ENCODE measurements at regions not wholly inside any gene's neighbourhood (a gene's known extent, or its start where the extent isn't known, plus 50 kb on each side); places are given as distances from the start of the nearest gene placed in this dataset.

DNA sequence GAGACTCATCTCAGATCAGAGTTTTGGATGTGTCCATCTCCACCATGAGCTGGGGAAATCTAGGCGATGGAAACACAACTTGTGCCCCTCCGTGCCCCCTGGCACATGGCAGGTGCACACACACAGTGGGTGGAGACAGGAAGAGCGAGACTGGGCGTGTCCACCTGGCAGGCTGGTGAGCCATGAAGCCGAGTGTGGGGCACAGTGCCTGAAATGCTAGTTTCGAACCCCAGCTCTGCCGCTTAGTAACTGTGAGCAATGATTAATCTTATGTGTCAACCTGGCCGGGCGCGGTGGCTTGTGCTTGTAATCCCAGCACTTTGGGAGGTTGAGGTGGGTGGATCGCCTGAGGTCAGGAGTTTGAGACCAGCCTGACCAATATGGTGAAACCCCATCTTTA lies 80.8 kb upstream of the RNU6ATAC start:
- DNase-seq (ENCODE audit: low read depth): no peak

DNA sequence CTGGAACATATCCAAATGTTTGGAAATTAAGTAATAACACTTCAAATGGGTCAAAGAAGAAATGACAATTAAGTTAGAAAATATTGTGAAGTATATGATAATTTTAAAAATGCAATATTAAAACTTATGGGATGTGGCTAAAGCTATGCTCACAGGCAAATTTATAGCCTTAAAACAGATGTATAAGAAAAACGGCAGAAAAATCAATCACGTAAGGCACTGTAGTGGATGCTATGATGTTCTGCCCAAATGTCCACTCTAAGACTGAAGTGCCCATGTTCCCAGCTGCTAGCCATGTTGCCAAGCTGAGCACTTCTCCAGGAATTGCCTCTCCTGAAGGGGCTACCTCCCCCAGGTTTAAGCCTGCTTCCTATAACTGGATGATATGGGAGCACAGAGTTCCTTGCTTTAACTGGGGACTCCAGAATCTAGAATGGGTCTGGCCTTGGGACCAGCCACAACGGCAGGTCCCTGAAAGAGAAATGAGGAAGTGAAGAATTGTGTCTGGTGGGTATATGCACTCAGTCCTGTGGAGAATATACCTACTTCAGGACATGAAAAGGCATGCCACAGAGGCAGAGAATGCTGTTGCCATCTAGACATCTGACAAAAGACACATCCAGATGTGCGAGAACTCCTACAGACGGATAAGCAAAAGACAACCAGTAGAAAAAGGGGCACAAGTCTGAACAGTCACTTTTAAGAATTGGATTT lies 78.2 kb upstream of the RXRA start:
- DNase-seq (ENCODE audit: low read depth): no peak

DNA sequence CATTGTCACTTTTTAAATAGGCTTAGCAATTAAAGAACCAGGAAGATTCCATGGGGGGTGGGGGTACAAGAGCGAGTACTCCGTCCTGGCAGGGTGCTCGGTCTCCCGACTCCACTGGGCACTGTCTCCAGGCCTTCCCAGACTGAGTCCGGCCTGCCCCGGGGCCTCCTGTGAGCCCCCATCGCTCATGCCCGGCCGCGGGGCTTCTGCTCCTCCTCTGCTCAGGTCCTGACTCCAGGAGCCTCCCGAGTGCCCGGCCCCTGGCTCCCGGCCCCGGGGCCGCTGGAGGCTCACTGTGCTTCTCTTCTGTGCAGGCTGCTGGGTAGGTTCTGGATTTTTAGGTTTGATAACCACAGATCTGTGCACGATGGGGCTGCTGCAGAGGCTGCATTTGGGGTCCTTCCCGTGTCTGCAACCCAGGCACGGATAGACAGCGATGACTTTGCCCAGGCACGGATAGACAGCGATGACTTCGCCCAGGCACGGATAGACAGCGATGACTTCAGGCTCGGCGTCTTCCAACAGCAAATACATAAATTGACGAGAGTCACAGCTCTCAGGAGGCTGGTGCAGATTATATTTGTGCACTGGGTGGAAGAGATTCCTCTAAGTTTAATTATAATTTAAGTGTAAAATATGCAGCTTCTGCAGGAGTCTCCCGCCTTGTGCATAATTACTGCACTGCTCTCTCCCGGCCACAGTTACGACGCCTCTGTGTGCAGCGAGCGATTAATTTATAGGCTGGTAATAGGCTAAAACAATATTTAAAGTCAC lies 74.8 kb upstream of the RXRA start:
- no peak for DNase-seq (ENCODE audit: low read depth)

DNA sequence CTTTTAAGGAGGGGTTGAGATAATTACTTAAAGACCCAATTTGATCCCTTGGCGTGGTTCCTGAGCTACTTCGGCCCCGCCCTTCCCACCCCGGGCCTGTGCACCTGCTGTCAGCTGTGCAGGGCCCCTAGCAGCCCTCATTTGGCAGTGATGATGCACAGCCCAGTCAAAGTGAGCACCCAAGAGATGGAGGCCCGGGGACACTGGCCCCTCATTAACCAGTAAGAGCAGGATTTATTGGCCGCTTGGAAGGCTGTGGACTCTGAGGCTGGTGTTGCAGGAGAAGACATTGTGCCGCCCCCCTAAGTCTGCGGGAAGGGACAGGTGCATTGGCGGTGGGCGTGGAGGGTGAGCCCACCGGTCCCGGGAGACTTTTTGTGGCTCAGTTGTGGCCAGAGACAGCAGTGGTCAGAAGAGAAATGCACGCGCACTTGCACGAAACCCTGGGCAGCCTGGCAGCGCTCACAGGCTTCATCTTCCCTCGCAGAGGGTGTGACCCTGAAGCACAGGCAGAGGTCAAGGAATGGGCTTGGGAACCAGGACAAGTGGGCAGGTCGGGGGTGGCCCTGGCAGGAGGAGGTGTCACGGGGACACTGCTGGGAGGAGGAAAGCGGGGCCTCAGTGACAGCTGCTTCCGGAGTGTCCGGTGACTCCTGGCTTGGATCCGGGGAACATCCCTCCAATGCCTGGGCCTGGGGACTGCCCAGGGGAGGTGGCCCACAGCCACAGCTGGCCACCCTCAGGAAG lies 74.0 kb upstream of the RXRA start:
- no peak for DNase-seq (ENCODE audit: low read depth)

DNA sequence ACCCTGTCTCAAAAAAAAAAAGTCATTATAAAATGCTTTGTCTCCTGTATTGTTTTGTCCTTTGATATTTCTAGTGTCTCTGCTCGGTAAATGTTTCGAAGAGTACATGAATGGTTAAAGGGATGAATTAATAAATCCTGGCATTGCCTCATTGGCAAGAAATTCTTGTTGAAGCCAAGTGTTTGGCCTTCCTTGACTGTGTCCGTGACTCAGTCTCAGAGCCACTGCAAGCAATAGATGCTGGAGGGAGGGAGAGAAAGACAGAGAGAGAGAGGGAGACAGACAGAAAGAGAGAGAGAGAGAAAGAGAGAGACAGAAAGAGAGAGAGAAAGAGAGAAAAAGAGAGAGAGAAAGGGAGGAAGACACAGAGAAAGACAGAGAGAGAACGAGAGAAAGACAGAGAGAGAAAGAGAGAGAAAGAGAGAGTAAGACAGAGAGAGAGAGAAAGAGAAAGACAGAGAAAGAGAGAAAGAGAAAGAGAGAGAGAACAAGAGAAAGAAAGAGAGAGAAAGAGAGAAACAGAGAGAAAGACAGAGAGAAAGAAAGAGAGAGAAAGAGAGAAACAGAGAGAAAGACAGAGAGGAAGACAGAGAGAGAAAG lies 72.5 kb upstream of the RXRA start:
- peak; percentile 18 for DNase-seq (ENCODE audit: low read depth)

DNA sequence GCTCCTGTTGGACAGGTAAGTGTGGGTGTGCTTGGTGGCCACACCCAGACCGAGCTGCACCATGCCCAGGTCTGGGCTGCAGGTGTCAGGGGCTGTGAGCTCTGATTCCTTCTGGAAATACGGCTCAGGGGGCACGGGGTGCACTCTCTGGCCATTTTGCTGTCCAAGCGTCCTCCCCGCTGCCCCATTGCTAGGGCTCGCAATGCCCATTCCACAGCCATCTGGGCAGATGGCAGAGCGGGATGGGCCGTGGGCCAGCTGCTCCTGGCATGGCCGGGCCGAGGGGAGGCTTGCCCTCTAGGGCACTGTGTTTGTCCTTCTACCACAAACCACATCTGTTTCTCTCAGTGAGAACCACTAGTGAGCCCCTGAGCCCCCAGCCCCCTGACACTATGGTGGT lies 67.9 kb upstream of the RXRA start:
- no peak for DNase-seq (ENCODE audit: low read depth)

DNA sequence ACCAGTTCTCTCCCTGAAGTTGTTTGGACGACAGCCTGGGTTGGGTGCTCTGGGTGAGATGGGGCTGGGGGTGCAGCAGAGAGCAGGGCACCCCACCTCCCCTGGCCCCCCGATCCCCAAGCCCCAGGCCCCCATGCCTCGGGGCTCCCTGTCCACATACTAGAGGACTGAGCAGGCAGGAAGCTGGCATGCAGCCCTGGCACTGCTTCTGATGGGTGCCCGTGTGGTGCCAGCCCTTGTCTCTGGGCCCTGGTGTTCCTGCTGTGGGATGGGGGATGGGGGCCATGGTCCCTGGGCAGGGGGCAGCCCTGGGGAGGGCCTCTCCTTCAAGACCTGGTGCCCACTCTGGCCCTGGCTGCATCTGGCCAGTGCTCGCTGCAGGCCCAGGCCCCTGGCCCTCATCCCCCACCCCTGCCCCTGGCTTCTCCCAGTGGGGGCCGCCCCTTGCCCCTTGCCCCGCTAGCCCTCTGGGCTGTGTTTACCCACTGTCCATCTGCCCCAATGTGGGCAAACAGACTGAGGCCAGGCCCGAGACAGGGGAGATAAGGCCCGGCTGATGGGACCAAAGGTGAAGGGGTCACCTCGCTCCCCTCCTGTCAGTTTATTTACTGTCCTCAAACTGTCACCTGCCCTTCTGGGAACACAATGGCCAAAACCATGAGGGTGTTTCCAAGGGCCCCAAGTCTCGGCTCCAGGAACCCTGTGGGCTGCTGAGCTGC lies 67.3 kb upstream of the RXRA start:
- DNase-seq (ENCODE audit: low read depth): no peak

DNA sequence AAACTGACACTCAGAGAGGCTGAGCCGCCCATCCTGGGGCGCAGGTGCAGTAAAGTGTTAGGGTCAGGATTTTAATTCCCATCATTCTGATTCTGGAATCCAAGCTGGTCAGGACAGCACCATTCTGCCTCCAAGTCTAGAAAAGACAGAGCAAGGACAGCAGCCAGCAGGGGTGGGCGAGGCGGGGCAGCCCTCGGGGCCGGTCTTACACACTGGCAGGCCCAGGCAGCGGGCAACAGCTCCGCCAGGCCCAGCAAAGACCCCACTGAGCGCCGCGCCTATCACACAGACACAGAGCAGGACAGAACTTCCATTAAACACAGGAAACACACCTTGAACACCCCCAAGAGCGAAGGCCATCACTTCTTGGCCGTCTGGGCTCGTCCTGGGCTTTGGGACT lies 66.5 kb upstream of the RXRA start:
- no peak for DNase-seq (ENCODE audit: low read depth)

DNA sequence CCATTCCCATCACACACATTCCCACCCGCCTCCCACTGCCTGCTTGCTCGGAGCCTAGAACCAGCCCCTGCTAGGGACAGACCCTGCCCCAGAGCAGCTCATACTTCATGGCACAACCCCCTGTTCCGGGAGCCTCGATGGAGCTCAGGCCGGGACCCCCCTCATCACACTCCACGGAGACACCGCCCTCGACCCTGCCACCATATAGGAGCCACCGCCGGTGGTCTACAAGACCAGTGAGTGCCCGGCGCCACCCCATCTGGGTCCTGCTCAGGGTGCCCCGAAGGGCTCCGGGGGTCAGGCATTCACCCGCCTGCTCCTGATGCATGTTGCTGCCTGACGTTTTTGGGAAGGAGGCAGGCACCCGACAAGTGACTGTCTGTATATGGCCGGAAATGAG lies 65.5 kb upstream of the RXRA start:
- no peak for DNase-seq (ENCODE audit: low read depth)

DNA sequence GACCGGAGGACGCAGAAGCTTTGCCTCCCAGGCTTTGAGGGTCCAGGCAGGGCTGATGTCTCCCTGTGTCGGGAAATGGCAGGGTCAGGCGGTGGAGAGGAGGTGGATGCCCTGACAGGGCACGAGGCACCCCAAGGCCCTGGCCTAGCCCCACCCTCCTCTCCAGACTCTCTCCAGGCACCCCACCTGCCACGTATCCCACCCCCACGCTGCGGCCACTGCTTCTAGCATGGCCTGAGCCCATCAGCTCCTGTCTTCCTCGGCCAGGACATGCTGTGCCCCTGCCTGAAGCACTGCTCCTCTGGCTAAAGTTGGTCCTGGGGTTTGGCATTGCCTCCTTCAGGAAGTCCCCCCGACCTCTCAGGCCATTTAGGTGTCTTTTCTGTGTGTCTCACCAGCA lies 64.2 kb upstream of the RXRA start:
- no peak for DNase-seq (ENCODE audit: low read depth)

DNA sequence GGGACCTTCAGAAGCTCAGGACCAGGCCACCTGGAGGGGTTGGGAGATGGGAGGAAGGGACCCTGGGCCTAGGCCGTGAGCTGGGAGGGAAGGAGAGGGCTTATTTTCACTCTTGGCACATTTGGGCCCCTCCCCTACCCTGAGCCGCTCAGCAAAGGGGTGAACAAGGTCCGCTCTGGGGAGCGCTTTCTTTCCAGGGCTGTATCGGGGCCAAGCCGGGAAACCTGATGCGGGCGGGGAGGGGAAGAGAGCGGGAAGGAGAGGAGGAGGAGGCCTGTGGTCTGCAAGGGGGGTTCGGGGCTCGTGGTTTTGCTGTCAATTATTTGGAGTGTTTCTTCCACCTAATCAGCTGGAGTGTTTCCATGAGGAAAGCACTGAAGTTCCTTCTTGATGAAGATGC lies 62.7 kb upstream of the RXRA start:
- no peak for DNase-seq (ENCODE audit: low read depth)

DNA sequence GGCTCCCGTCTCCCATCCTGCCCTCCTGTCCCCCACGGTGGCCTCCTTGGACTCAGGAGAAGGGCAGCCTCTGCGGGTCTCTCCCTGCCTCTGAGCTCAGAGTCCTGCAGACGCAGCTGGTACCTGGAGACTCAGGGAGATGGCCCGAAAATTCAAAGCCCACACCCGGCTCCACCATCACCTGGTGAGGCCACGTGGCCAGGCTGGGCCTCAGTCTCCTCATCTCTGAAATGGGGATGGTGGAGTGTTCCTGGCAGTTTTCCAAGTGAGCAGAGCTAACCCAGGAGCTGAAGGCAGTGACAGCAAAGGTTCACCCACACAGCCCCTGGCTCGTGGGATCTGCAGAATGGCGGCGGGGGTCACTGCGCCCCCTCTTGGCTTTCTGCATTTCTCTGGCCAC lies 62.1 kb upstream of the RXRA start:
- DNase-seq (ENCODE audit: low read depth): no peak

DNA sequence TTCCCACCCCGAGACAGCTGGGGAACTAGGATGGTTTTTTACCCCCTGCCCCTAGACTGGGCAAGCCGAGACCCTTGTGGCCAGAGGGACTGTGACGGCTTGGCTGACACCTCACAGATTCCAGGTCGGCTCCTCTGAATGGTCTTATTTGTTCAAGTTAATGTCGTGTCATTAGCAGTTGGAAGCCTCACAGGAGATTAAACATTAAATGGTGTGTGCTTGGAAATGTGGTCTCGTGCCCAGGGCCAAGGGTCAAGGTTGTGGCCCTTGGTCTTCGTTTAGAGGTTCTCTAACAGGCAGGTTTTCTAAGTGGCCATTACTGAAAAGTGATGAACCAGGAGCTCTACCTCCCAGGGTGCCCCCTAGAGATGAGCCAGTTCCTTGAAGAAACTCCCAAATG lies 61.2 kb upstream of the RXRA start:
- DNase-seq (ENCODE audit: low read depth): no peak

DNA sequence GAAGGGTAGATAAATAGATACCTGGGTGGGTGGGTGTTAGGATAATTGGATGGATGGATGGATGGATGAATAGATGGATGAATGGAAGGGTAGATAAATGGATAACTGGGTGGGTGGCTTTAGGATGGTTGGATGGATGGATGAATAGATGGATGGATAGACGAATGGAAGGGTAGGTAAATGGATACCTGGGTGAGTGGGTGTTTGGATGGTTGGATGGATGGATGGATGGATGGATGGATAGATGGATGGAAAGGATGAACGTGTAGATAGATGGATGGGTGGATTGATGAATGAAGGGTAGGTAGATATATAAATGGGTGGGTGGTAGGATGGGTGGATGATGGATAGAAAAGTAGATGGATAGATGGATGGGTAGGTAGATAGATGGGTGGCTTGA lies 59.8 kb upstream of the RXRA start:
- no peak for DNase-seq (ENCODE audit: low read depth)

DNA sequence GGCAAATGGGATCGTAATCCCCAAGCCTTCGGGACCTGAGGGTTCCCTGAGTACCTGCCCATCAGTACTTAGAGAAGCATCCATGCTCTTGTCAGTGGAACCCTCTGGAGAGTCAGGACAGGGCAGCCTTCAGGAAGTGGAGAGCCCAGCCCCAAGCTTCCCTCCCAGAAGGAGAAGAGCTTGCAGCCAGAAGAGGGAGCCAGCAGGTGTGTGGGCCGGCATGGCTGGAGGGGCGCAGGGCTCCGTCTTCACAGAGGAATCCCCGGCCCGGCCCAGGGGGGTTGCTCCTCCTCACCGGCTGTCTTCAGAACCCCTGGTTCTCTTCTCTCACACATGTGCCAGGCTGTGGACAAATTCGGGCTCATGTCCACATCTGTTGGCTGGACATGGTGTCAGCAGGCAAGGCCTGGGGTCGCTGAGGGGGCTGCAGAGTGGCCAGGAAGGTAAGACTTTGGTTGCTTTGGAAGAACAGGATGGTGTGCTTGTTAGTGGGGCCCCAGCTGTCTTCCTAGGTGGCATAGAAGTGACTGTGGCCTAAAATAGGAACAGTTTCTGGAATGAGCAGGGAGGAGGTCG lies 58.9 kb upstream of the RXRA start:
- no peak for DNase-seq (ENCODE audit: low read depth)

DNA sequence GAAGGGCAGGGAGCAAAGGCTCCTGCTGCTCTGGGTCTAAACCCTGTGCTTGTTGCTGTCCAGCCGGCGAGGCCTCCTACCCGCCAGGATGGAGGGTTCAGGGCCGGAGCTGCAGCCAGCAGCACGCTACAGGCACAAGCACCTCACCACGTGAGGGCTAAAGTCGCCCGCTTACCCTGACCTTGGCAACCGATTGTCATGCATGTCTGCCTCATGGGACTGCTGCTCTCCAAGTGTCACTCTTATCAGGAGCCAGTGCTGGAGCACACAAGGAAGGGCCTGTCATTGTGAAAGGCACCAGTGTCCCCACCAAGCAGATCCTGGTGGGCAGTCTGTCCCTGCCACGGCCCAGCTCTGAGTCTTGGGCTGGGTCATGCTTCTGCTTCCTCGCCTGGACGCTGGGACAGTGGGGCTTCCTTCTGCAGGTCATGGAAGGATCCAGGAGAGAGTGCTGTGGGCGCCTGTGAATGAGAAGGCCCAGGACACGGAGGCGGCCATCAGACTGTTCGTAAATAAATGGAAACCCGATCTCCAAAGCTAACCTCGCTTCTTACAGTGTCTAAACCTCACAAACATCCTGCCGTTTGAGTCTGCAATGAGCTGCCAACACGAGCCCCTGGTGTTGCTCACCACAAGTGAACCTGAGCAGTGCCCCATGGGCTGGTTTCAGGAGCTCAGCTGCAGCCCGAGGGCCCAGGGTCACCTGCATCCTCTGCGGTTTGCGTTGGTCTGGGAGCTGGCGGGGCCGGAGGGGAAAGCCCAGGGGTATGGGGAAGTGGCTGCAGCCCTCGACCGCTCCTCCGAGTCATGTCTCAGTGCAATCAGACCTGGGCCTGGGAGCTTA lies 58.2 kb upstream of the RXRA start:
- DNase-seq (ENCODE audit: low read depth): no peak

DNA sequence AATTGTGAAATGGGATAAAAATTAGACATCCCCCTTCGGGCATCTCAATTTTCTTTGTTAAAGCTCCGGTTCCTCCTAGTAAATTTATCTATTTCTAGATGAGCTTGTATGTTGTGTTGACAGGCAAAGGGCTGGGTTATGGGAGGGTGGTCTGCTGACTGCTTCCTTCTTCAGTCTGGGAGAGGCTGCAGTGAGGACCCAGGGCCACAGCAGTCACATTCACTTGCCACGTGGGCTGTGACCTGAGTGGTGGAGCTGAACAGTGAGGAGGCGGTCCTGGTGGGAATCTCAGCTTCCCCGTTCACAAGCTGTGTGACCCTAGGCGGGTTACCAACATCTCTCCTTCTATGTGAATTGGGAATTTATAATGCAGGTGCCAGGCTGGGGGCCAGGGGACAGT lies 57.5 kb upstream of the RXRA start:
- DNase-seq (ENCODE audit: low read depth): no peak

DNA sequence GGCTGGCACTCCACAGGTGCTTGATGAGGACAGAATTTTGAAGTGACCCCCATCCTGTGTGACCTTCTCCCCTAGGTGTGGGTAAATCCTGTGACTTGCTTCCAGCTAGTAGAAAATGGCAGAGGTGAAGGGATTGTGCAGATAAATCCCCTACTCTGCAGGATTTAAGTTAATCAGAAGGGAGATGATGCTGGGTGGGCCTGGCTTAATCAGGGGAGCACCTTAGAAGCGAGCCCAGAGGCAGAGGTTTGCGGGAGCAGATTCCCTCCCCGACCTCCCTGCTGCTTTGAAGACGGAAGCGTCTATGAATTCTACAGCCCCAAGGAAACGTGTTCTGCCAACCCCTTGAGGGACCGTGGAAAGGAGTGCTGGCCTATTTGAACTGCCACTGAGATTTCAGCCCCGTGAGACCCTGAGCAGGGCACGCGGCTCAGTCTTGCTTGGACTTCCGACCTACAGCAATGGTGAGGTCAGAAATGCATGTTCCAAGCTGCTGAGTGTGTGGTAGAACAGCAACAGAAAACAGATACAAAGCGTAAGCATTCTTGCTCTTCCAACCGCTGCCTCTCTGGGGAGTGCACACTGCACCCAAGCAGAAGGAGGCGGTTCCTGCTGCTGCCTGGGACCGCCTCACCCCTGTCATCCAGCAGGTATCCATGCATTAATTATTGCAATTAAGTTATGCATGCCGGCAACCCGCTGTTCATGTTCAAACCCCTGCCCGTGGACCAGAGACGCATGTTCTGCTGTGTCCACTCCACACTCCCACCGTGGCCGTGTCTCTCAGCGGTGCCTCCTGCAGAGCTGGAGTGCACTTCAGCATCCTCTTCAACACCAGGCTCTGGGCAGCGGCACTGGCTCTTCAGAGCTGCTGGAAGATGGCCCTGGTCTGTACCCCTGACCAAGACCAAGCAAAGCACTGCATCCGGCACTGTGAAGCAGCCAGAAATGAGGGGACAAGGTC lies 54.6 kb upstream of the RXRA start:
- no peak for DNase-seq (ENCODE audit: low read depth)

DNA sequence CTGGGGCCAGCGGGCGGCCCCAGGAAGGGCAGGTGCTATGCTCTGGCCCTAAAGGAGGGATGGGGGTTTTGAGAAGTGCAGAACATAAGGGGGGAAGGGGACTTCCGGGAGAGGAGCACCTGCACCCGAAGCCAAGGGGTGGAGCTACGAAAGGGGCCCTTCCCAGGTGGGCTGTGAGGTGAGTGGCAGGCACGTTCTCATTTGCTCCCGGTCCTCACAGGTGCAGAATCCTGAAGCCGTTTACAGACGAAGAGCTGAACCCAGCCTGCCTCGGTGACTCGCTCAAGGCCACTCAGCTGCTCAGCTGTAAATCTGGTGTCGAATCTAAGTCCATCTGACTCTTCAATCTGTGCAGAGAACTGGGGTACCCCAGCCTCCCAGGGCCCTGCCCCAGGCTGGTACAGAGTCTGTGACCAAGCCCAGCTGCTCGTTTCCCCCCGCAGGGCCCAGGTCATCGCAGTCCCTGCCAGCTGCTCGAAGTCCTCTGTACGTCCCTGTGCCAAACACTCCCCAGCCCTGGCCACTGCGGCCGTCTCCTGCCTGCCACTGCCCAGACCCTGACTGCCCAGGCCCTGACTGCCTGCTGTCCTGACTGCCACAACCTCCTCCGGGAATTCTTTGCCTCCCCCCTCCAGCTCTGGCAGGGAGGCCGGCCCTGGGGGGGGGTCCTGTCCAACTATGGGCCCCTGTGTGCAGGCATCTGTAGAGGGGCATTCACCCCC lies 53.8 kb upstream of the RXRA start:
- no peak for DNase-seq (ENCODE audit: low read depth)
